GM12865 (cell line): ENCODE measurements at regions not wholly inside any gene's neighbourhood (a gene's known extent, or its start where the extent isn't known, plus 50 kb on each side); places are given as distances from the start of the nearest gene placed in this dataset.

Experiments
- DNase-seq: peaks from one replicate; pipeline ENCODE4 v3.0.0; 2010; ENCODE audit warnings: low read depth
- H3K4me3 ChIP-seq: 2 replicates; pipeline ENCODE4 v1.5.1; 2011; ENCODE audit warnings: mild to moderate bottlenecking, low read depth, low read length, control low read depth
- TF ChIP-seq, protein P1 (sequence below): IDR thresholded peaks from 2 replicates; pipeline ENCODE4 v1.5.1; 2011; ENCODE audit warnings: low read length, control low read depth, low read depth, inconsistent platforms; ENCODE audit not compliant: insufficient read depth; ENCODE audit errors: missing control alignments

DNA sequence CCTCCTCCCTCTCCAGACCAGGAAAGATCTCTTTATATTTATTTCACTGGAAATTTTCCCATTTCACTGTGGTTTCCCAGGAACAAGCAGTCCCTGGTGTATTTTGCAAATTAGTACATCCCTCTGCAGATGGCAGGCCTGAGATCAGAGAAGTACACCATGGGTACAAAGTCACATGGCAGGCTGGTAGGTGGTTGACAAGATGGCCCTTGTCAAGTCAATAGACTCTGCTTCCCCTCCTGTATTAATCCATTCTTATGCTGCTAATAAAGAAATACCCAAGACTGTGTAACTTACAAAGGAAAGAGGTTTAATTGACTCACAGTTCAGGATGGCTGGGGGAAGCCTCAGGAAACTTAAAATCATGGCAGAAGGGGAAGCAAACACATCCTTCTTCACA, 51.6 kb upstream of the KSR1 start:
- DNase-seq: no peak
- H3K4me3 ChIP-seq: no peak overlapping the region
- TF ChIP-seq, protein P1, sequence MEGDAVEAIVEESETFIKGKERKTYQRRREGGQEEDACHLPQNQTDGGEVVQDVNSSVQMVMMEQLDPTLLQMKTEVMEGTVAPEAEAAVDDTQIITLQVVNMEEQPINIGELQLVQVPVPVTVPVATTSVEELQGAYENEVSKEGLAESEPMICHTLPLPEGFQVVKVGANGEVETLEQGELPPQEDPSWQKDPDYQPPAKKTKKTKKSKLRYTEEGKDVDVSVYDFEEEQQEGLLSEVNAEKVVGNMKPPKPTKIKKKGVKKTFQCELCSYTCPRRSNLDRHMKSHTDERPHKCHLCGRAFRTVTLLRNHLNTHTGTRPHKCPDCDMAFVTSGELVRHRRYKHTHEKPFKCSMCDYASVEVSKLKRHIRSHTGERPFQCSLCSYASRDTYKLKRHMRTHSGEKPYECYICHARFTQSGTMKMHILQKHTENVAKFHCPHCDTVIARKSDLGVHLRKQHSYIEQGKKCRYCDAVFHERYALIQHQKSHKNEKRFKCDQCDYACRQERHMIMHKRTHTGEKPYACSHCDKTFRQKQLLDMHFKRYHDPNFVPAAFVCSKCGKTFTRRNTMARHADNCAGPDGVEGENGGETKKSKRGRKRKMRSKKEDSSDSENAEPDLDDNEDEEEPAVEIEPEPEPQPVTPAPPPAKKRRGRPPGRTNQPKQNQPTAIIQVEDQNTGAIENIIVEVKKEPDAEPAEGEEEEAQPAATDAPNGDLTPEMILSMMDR: no peak
